ENCODE measurements at regions not wholly inside any gene's neighbourhood (a gene's known extent, or its start where the extent isn't known, plus 50 kb on each side); places are given as distances from the start of the nearest gene placed in this dataset.

DNA sequence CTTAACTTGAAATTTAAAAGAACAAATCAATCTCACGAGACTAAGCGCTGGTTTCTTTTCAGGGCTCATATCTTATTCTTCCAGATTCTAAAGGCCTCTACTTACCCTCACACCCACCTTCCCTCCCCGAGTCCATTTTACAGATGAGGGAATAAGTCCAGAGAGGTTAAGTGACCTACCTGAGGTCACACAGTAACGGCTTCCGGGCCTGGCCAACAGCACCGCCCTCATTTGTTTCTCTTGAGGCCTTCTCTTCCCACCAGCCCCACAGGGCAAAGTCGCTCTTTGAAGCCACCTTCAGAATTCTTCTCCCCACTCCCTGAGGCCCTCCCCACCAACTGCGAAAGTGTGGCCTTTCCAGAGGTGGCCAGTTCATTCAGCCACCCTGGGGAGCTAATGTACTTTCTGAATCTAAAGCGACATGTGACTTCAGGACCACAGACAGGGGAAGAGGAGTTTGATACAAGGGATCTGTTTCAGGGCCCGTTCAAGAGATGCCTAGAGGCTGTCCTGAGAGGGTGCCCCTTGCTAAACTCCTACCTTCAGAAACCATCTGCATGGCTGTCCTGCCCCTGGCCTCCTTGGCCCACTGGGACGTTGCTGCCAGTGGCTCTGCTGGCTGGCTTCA lies 275.3 kb downstream of the HAUS1 start:
- no peak for DNase-seq (ENCODE audit: low spot score)

DNA sequence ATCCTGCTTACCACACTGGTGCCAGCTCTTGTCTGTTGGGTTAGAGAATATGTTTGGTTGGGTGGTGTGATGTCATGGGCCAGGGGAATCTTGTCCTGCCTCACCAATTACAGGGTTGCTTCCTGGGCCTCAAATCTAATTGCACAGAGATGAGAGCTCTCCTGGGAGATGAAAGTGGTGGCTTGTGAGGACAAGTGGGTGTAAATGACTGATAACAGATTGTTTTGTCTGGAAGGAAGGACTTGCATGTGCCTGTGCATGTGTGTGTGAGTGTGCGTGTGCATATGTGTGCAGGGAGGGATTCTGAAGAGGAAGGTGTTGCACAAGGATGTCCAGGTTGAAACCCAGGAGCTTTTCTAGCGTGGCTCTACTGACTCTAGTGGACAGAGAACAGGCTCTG lies 271.9 kb downstream of the LOXHD1 start:
- no peak for DNase-seq (ENCODE audit: low spot score)

DNA sequence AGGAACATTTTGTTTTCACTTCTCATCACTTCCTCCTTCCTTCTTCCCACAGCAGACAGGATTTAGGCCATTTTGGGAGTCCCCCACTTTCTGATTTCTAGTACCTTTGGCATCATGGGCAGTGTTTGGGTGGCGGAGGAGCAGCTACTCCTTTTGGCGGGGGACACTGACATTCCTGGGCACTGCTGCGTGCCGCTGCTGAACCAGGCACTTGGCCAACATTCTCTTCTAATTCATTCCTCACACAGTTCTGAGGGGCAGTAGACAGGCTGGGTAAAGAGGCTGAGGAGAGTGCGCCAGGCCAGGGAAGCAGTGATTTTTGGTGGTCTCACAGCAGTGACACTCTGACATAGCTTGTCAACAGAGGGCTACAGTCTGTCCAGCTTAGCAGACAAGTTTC lies 270.2 kb downstream of the LOXHD1 start:
- no peak for DNase-seq (ENCODE audit: low spot score)

DNA sequence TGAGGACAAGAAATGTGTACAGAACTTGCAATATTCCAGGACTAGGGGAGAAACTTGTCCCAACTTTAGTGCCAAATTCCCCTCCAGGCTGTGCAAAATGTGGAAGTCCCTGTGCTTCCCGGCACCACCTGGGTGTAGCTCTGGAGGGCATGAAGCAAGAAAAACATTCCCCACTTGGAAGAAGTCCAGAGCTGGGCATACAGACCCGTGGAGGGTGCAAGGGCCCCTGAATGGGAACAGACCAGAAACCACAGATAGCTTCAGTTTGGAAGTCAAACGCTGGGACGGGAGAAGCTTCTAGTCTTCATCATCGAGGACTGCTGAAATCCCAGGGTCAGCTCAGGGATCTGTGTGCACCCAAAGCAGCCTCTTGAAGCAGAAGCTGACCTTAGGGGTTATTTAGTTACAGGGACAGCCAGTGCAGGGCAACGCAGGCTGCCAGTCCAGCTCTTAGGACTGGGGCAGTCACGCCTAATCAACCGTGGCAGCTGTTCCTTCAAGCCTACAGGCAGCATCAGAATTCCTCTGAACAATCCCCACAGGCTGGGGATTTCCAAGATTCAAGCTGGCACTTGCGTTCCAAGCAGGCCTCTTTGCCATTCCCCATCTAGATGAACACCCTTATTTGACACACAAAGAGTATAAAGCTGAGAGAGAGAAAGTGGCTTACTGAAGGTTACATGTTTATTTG lies 269.4 kb downstream of the LOXHD1 start:
- no peak for DNase-seq (ENCODE audit: low spot score)

DNA sequence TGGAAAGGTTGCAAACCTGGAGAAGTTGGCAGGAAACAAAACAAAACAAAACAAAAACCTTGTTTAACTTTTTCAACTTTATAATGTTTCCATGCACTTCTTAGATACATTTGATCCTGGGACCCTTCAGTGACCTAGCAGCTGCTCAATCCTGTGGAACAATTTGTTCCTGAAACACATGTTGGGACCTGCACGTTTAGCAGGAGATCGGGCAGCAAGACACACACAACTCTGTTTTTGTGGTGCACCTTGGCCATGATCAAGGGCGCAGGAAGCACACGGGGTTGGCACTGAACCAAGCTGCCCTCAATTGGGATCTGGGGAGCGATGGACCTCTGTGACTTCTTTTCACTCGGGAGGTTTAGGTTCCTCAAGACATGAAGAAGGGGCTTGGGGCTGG lies 268.7 kb downstream of the LOXHD1 start:
- DNase-seq (ENCODE audit: low spot score) = no peak

DNA sequence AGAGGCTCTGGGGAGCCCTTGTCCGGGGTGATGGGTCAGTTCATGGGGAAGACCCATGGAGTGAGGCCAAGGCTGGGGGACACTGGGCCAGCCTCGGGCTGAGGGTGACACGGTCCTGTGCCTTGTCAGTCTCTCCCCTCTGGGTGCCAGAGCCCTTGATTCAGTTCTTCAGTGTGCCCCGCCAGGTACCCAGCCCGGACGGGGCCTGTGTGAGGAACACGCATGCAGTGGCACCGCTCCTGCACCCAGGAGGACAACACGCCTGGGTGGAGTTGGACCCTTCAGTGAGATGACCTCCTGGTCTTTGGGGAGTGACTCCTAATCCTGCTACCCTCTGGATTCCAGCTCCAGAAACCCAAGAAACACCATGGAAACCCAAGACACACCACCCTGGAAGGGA lies 264.4 kb downstream of the LOXHD1 start:
- no peak for DNase-seq (ENCODE audit: low spot score)

DNA sequence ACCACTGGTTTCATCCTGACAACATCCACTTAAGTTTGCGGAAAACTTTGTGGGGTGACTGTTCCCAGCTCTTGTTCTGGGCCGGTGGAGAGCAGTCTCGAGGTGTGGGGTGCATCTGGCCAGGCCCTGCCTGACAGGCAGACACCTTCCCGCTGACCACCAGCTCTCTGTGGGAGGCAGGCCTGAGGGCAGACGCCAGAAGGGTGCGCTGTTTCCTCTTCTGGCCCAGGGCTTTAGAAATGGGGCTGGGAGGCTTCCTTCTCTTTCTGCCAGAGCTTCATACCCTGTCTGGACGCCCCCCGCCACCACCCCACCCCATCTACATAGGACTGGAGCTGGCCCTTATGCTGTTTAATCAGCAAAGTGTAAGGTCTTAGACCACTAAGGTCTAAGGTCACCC lies 263.8 kb downstream of the LOXHD1 start:
- DNase-seq (ENCODE audit: low spot score) = peak; percentile 14

DNA sequence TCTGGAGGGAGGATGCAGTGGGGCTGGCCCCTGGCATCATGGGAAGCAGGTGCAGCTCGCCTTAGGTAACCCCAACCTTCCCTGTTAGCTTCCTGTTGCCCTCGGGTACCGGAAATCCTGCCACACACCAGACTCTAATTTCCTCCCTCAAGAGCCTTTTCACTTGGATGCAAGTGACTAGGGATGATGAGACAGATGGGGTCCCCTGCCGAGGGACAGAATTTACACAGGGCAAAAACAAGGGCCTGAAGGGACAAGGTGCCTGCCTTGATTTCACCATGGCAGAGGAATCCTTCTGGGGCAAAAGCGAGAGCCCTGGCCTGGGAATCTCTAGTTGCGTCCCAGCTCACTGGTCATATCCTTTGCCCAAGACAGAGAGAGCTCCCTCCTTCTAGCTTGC lies 263.1 kb downstream of the LOXHD1 start:
- no peak for DNase-seq (ENCODE audit: low spot score)

DNA sequence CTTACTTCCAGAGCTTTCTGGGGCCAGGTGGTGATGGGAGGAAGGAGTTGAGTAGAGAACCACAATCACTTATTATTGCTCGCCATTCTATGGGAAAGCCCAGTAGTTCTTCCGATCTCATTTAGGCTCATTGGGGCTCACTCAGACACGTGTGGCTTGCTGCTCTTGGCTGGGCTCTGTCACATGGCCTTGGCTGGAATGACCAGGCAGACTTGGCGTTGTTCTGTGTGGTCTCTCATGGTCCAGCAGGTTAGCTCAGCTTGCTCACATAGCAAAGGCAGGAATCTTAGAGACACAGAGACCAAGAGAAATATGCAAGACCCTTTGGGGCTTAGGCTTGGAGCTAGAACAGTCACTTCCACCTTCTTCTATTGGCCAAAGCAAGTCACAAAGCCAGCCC lies 261.2 kb downstream of the LOXHD1 start:
- DNase-seq (ENCODE audit: low spot score) = no peak

DNA sequence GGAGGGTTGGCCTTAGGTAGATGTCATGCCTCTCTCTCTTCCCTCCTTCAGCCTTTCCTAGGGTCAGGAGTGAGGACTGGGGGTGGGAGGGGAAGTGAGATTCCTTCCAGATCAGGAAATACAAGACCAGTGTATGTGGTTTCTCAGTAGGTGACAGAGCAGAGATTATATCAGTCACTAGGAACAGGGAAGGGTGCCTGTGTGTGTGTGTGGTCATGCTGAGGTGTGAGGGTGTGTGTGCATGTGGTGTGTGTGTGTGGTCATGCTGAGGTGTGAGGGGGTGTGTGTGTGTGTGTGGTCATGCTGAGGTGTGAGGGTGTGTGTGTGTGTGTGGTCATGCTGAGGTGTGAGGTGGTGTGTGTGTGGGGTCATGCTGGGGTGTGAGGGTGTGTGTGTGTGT lies 259.8 kb downstream of the LOXHD1 start:
- no peak for DNase-seq (ENCODE audit: low spot score)

DNA sequence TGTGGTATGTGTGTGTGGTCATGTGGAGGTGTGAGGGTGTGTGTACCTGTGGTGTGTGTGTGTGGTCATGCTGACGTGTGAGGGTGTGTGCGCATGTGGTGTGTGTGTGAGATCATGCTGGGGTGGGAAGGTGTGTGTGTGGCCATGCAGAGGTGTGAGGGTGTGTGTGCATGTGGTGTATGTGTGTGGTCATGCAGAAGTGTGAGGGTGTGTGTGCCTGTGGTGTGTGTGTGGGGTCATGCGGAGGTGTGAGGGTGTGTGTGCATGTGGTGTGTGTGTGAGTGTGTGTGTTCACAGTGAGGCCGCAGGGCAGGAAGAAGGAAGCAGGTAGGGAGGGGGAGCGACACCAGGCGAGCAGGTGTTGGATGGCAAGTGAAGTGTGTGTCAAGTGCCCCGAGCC lies 259.0 kb downstream of the LOXHD1 start:
- DNase-seq (ENCODE audit: low spot score) = no peak

DNA sequence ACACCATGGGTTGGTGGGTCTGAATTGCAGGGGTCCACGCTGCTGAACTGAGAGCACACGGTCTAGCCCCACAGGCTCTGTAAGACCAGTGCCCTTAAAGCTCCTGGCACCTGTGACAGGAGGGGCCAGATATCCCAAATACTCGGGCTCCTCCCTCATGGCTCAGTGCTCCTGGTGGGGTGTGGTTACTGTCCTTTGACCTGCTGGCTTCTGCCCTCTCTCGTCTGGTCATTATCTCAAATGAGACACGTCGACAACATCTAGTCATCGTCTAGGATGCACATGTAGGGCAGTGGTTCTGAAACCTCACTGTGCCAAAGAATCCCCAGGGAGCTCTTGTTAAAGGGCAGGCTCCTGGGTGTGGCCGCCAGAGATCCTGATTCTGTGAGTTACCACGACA lies 258.4 kb downstream of the LOXHD1 start:
- DNase-seq (ENCODE audit: low spot score) = no peak

DNA sequence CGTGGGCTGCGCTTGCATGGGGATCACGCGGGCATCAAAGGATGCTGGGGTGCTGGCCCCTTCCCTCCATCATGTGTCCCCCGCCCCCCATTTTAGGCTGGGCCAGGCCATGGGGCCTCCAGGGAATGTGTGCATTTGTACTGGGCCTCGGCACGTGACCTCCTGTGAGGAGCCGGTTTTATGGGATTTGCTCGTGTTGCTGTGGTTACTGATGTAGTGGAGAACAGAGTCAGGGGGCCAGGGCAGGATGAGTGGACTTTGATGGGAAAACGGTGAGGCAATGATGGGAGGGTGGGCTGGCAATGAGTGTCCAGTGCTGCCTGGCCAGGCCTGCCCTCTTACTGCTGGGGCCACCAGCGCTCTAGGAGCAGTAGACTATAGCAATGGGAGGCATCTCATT lies 257.7 kb downstream of the LOXHD1 start:
- no peak for DNase-seq (ENCODE audit: low spot score)

DNA sequence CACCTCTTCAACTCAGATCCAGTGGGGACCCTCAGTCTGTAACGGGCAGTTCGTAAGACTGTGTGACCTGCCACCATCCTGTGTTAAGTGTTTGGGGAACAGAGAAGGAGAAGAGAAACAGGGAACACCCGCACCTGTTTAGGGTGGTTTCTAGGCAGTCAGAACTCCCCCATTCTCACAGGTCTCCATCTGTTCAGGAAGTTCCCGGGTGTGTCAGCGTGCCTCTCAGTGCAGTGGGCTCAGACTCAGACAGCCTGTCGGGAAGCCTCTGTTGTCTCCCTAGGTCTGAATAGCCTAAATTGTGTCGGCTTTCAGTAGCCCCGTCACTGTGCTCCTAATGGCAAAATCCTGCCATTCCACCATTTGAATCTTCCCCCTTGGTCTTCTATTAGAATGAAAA lies 256.6 kb downstream of the LOXHD1 start:
- no peak for DNase-seq (ENCODE audit: low spot score)

DNA sequence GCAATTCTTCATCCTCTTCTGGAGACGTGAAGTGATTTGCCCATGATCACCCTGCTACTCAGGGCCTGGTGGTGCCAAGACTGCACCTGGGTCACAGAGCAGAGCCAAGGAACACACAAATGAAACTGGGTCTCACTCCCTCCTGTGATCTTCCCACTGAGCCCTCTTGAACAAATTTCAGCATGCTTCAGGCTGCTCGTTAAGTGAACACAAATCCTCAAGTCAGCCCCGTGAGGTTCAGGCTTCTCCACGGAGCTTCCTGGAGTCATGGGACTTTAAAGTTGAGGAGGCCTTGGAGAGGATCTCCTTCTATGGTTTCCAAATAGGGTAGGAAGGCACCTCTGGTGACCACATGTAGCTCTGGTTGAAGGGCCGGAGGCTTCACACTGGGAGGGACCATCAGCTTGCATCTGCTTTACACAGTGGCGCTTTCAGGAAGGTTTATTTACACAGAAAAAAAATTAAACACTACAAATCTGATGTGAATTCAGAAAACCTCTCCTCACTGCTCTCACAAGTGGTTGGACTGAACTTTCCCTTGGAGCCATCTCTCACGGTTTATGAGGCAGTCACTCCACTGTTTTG lies 255.4 kb downstream of the LOXHD1 start:
- no peak for DNase-seq (ENCODE audit: low spot score)

DNA sequence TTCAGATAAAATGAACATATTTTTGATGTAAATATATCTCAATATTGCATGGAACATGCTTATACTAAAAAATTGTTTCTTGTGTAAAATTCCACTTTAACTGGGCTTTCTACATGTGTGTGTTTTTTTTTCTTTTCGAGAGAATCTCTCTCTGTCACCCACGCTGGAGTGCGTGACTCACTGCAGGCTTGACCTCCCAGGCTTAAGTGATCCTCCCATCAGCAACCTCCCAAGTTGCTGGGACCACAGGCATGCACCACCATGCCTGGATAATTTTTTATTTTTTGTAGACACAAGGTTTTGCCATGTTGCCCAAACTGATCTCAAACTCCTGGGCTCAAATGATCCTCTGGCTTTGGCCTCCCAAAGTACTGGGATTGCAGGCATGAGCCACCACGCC lies 254.6 kb downstream of the LOXHD1 start:
- no peak for DNase-seq (ENCODE audit: low spot score)

DNA sequence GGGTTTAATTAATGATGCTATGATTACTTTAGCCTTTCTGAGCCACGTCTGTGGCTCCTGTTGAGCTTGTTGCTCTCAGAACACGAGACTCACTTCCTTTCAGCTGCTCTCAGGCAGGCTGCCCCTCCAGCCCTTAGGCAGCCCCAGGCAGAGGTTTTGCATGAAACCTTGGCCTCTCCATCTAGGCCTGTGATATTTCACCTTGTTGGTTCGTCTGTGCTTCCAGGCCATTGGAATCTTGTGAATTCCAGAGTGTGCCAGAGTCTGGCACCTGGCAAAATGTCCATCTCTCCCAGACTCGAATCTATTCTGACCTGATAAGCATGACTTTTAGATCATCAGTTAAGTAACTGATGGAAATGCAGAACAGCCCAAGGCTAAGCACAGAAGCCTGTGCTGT lies 254.1 kb downstream of the LOXHD1 start:
- DNase-seq (ENCODE audit: low spot score) = no peak

DNA sequence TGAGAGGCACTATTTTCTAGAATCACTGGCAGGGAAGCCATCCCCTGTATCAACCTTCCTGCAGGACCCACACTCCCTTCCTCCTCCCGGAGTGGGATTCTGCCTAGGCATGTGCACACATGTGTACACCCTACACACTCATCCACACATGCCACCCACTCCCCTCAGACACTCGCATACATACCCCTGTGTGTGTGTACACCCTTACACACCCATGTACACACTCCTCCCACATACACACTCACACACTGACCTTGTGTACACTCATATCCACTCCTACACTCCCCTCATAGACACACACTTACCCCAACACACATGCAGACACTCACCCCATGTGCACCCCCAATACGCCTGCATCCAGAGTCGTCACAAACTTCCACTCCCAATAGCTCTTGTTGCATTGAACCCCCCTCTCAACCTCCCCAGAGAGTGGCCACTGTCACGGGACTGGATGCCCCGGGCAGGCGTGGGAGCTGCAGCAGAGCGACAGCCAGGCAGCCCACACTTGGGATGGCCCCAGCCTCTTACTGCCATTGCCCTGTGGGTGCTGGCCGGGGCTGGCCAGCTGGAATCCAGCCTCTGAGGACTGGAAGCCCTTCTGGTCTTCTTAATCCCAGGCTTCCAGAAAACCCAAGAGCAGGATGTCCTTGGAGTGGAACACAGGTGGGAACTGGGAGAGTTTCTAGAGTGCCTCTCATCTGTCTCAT lies 251.0 kb downstream of the LOXHD1 start:
- no peak for DNase-seq (ENCODE audit: low spot score)

DNA sequence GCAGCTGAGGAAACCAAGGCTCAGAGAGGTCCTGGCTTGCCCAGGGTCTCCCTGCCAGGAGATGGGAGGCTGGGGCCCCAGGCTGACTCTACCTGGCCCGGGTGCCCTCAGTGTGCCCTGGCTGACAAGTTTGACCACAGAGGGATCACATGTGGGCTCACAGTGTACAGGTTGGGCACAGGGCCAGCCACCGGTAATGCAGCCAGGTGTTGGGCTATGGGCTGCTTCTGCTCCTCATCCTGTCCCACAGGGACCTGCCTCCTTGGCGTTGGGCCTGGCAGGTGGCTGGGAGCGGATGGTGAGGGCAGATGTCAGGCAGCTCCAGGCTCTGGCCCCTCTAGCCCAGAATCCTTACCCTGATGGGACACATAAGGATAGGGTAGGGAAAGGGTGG lies 250.5 kb downstream of the LOXHD1 start:
- no peak for DNase-seq (ENCODE audit: low spot score)

DNA sequence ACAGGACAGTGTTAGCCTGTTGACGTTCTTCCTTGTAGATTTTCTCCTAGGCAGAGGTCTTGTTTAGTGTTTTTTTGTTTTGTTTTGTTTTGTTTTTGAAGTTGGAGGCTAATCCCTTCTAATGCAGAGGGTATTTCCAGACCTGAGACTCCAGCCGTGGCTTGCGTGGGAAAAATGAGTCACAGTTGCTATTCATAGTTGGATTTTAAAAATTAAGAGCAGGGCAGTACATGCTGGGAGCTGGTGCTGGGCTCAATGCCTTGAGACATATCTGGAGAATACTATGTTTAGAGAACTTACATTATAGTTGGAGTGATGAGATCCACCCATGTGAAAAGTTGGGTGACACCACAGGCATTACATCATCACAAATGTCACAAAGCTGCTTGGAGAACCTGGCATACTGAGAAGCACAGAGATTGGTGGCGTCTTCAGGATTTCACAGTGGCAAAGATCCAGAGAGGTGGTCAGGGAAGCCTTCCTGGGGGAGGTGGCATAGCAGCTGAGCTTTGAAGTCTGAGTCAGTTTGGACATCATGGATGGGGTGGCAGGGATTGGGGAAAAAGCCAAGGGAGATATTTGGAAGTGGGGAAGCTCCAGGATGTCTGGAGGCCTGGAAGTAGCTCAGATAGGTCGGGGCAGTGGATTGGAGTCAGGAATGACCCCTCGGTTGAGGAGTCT lies 249.4 kb downstream of the LOXHD1 start:
- DNase-seq (ENCODE audit: low spot score) = no peak

DNA sequence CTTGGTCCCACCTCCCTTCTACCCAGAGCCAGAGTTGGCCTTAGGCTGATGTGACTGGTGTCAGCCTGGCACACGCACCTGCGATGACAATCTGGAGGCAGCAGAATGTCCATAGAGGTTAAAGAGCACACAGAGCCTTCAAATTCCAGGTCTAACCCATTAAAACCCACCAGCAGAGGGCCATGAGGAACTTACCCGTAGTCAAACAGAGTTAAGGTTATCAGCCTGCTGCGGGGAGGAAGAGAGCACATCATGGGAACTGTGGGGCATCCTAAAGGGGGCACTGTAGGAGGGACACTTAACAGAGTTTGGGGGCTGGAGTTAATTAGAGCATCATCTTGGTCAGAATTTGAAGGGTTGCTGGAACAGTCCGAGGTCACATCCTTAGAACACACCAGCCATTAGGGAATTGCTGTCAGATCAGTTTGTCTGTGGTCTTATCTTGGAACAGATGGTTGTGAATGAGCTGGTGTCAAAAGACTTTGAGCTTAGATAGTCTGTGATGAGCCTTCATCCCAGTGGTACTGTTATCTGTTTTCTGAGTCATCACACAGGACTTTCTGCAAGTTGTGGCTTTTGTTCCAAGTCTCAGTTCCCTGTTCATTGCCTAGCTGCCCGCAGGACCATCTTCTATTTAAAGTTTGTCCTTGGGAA lies 248.6 kb downstream of the LOXHD1 start:
- DNase-seq (ENCODE audit: low spot score) = peak; percentile 14

DNA sequence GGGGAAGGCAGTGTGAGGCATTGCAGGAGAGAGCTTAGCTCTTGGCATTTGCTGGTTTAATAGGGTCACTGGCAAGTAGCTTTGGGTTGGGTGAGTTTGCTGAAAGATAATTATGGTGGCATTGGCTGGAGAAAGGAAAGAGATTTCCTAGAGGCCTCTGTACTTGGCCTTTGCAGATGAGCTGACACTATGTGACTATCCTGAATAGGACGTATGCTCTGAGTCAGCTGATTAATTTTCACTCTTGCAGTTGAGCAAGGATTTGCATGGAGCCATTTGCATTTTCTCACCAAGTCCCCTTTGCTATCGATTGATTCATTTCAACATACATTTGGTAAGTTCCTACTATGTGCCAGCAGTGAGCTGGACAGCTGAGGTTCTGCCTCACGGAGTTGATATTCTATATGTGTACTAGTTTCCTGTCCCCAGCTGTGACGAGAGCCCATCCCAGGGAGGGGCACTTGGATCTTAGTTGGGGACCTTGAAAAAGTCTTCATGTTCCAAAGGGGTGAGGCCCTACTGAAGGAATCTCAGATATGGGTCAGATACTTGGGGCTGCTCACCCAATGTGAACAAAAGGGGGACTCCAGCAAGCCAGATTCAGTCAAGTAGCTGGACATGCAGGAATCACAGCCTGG lies 245.7 kb downstream of the LOXHD1 start:
- no peak for DNase-seq (ENCODE audit: low spot score)

Measured in NAMALWA (cell line).